ENCODE measurements at regions not wholly inside any gene's neighbourhood (a gene's known extent, or its start where the extent isn't known, plus 50 kb on each side); places are given as distances from the start of the nearest gene placed in this dataset.

DNA sequence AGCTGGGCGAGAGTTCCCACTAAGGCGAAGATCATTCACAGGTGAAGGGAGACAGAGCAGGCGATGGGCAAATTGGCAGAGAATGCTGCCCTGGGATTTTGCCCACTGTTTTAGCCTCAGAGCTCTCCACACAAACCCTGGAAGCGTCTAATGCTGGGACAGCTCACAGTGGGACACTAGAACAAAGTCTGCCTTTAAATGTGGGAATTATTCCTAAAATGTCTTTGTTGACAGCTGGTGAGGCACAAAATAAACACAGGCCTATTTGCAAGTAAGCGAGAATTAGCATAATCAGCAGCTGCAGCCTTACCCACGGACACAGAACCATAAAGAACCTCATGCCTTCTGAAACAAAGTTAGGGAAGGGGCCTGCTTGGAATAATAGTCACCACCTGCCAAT lies 824.5 kb downstream of the AACS start:
- TF ChIP-seq, protein P1, sequence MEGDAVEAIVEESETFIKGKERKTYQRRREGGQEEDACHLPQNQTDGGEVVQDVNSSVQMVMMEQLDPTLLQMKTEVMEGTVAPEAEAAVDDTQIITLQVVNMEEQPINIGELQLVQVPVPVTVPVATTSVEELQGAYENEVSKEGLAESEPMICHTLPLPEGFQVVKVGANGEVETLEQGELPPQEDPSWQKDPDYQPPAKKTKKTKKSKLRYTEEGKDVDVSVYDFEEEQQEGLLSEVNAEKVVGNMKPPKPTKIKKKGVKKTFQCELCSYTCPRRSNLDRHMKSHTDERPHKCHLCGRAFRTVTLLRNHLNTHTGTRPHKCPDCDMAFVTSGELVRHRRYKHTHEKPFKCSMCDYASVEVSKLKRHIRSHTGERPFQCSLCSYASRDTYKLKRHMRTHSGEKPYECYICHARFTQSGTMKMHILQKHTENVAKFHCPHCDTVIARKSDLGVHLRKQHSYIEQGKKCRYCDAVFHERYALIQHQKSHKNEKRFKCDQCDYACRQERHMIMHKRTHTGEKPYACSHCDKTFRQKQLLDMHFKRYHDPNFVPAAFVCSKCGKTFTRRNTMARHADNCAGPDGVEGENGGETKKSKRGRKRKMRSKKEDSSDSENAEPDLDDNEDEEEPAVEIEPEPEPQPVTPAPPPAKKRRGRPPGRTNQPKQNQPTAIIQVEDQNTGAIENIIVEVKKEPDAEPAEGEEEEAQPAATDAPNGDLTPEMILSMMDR (IDR thresholded peaks at IDR 0.05; ENCODE audit: insufficient read depth, low read length), result no peak
- no peak for DNase-seq (ENCODE audit: low read depth)
- no peak overlapping the region for H3K4me3 ChIP-seq (ENCODE audit: low read depth, low read length)

DNA sequence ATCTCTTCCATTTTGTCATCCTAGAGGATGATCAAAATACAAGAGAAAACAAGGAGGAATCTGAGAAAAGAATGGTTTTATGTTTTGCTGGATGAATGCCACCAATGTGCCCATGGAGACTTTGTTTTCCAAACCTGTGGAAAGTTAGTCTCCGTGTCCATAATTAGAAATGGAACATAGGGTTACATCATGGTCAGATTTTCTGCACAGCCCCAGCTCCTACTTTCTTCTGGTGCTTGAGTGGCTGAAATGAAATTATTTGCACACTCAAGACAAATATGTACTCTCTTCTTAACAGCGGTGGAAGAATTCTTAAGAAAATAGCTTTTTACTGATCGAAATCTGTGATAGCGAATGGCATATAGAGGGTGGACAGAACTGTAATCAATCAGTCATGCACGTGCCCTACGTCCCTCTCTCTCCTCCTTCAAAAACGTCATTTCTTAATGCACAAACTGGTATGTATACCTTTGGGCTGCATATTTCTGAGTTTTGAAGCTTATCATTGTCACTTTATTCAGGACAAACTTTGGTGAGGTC lies 825.2 kb downstream of the AACS start:
- H3K4me3 ChIP-seq (ENCODE audit: low read depth, low read length), result no peak overlapping the region
- no peak for DNase-seq (ENCODE audit: low read depth)
- TF ChIP-seq, protein P1 (IDR thresholded peaks at IDR 0.05; ENCODE audit: insufficient read depth, low read length), result no peak

DNA sequence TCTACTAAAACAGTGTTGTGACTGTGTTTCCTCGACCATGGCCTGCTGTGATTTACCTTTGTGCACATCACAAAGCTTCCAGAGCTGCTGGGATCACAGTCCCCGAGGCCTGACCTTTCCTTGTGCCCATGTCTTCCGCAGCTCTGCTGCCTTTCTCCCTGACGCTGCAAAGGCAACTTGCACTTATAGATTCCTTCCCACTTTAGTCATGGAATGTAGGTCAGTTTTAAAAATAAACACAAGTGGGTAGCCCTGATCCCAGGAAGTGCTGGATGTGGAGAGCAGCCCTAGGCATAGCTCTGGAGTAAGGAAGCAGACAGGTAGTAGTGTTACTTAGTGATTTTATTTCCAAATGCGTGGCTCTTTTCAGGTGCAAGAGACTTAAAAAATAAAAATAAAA lies 825.7 kb downstream of the AACS start:
- TF ChIP-seq, protein P1 (IDR thresholded peaks at IDR 0.05; ENCODE audit: insufficient read depth, low read length), result no peak
- H3K4me3 ChIP-seq (ENCODE audit: low read depth, low read length), result no peak overlapping the region
- no peak for DNase-seq (ENCODE audit: low read depth)

DNA sequence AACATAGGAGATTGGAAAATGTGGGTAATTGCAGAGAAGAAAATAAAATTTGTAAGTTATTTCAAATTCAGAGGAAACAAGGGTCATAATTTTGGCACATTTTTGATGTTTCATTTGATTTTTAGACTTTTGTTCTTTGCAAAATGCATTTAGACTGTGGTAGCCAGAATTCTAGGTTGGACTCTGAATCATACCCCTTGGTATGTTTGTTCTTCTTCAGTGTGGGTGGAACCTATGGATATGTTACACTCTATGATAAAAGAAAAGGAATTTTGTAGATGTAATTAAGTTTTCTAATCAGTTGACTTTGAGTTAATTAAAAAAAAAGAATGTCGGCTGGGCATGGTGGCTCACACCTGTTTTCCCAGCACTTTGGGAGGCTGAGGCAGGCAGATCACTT lies 827.0 kb downstream of the AACS start:
- TF ChIP-seq, protein P1 (IDR thresholded peaks at IDR 0.05; ENCODE audit: insufficient read depth, low read length), result no peak
- H3K4me3 ChIP-seq (ENCODE audit: low read depth, low read length), result no peak overlapping the region
- DNase-seq (ENCODE audit: low read depth), result no peak

DNA sequence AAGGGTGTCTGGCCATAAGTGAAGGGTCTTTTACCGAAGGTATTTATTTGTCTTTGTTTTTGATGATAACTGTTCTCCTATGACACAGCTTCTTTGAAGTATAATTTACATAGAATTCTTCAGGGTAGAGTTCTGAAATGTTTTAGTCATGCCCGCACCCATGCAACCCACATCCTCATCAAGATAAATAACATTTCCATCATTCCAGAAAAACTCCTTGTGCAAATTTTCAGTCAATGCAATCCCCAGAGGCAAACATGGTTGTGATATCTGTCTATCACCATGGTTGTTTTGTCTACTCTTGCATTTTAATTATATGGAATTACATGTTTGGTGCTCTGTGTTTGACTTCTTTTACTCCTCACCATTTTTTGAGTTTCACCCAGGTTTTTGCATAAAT lies 837.8 kb downstream of the AACS start:
- TF ChIP-seq, protein P1 (IDR thresholded peaks at IDR 0.05; ENCODE audit: insufficient read depth, low read length), result no peak
- H3K4me3 ChIP-seq (ENCODE audit: low read depth, low read length), result no peak overlapping the region
- DNase-seq (ENCODE audit: low read depth), result no peak

DNA sequence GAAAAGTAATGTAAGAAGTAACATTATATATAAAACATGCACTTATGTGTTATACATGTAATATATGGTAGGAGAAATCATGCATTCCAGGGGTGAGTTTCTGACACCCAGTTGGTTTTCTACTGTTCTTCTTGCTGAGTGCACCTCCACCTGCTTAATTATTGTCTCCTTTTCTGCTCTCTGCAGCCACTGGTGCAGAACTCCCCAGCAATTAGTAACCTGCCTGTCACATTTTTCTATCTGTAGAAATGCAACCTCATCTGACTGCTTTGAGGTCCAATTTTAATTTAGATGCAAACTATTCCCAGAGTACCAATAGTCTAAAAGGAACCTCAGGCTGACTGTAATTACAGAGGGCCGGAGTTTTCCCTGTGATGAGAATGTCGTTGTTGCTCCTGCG lies 842.1 kb downstream of the AACS start:
- DNase-seq (ENCODE audit: low read depth), result no peak
- TF ChIP-seq, protein P1 (IDR thresholded peaks at IDR 0.05; ENCODE audit: insufficient read depth, low read length), result no peak
- no peak overlapping the region for H3K4me3 ChIP-seq (ENCODE audit: low read depth, low read length)

DNA sequence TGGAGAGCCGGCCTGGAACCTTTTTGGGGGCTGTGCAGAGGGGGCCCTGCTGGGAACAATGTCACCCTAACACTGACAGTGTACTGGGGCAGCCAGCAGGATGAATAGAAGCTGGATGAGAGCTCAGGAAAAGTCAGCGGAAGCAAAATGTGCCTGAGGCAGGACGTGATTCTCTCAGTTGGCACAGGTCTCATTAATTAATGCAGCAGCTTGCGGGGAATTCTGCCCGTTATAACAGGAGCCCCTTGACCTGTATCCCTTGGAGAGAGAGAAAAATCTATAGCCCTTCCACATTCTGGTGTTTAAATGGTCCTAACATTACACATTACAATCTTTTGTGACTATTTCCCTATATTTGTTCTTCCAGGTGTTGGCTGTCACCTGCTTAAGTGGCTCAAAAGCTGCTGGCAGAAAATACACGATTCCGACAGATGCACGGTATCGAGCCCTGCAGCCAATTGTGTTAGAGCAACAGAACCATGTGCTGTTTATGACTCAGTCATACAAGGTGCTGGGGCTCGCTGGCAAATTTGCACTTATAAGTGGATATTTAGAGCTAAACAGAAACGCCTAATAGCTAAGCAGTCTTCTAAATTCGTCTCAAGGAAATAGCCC lies 854.7 kb downstream of the AACS start:
- TF ChIP-seq, protein P1 (IDR thresholded peaks at IDR 0.05; ENCODE audit: insufficient read depth, low read length), result no peak
- no peak for DNase-seq (ENCODE audit: low read depth)

More for the DNA sequence above, 854.7 kb downstream of the AACS start:
- no peak overlapping the region for H3K4me3 ChIP-seq (ENCODE audit: low read depth, low read length)

Measured in fibroblast of the aortic adventitia (primary cell).